SK-N-MC (cell line): ENCODE measurements at regions not wholly inside any gene's neighbourhood (a gene's known extent, or its start where the extent isn't known, plus 50 kb on each side); places are given as distances from the start of the nearest gene placed in this dataset.
"Not testable (repeated sequence)": the region's sequence is repeated elsewhere in the genome, so short reads cannot be mapped to it uniquely, and the experiment has no call there.

Source experiments
- DNase-seq: peaks from one replicate; pipeline ENCODE4 v3.0.0-alpha.2; 2011; ENCODE audit warnings: low read depth, low spot score
- H3K27ac ChIP-seq: fragments of 200-600 bp; sonication (generic); 2 replicates; pipeline ENCODE4 v1.5.1; 2016; ENCODE audit warnings: mixed run types
- H3K36me3 ChIP-seq: fragments of 200-600 bp; sonication (generic); 2 replicates; pipeline ENCODE4 v1.6.1; 2017; ENCODE audit warnings: antibody characterized with exemption, low read length, mixed read lengths; ENCODE audit not compliant: insufficient read depth
- H3K4me3 ChIP-seq: fragments of 200-600 bp; sonication (generic); 2 replicates; pipeline ENCODE4 v1.5.1; 2016
- H3K9ac ChIP-seq: fragments of 200-600 bp; sonication (generic); 2 replicates; pipeline ENCODE4 v1.8.0; 2017; ENCODE audit warnings: mixed run types, mixed read lengths; ENCODE audit not compliant: insufficient read length
- H3K9me3 ChIP-seq: fragments of 200-600 bp; sonication (generic); 2 replicates; pipeline ENCODE4 v1.6.1; 2017; ENCODE audit warnings: low read depth, mild to moderate bottlenecking, antibody characterized with exemption, low read length, moderate library complexity, mixed read lengths
- EZH2 ChIP-seq: fragments of 200-600 bp; sonication (generic); IDR thresholded peaks from one replicate; pipeline ENCODE4 v1.6.1; 2017; ENCODE audit warnings: antibody characterized with exemption
- FOXP2 ChIP-seq: optimal IDR thresholded peaks from 2 replicates; pipeline ENCODE3; 2011; ENCODE audit warnings: mild to moderate bottlenecking, moderate library complexity; ENCODE audit not compliant: insufficient read depth; ENCODE audit errors: extremely low read length, control extremely low read depth
- POLR2AphosphoS5 ChIP-seq: IDR thresholded peaks from 2 replicates; pipeline ENCODE4 v1.6.1; 2012; ENCODE audit warnings: mild to moderate bottlenecking, low read depth, low read length, borderline replicate concordance

- Histone ChIP-seq H3K9me3 (no peaks in the 10 kb centered on the region), H3K27ac (no peak overlapping the region), H3K9ac (no peak overlapping the region), H3K36me3 (no peaks in the 10 kb centered on the region), H3K4me3 (no peak overlapping the region)
- TF ChIP-seq POLR2AphosphoS5 (no peak), EZH2 (no peak), FOXP2 (no peak)
- no peak for DNase-seq
Measured at GRCh38 chrX:109190542-109190941, 291.3 kb downstream of the GUCY2F start.

GRCh38 chrX:109187473-109188168, 294.3 kb downstream of the GUCY2F start:
- H3K27ac ChIP-seq: no peak overlapping the region
- no peak overlapping the region for H3K9ac ChIP-seq
- no peak overlapping the region for H3K4me3 ChIP-seq
- H3K36me3 ChIP-seq: no peaks in the 10 kb centered on the region
- TF ChIP-seq EZH2 (no peak), FOXP2 (no peak), POLR2AphosphoS5 (no peak)
- DNase-seq: no peak
- H3K9me3 ChIP-seq: no peaks in the 10 kb centered on the region

GRCh38 chrX:109186939-109187338, 294.9 kb downstream of the GUCY2F start:
- no peaks in the 10 kb centered on the region for H3K36me3 ChIP-seq
- no peaks in the 10 kb centered on the region for H3K9me3 ChIP-seq
- DNase-seq: no peak
- no peak overlapping the region for H3K27ac ChIP-seq
- H3K9ac ChIP-seq: no peak overlapping the region
- TF ChIP-seq POLR2AphosphoS5: no peak
- TF ChIP-seq EZH2: no peak
- TF ChIP-seq FOXP2: no peak
- no peak overlapping the region for H3K4me3 ChIP-seq

- no peaks in the 10 kb centered on the region for H3K9me3 ChIP-seq
- H3K9ac ChIP-seq: no peak overlapping the region
- DNase-seq: no peak
- no peak overlapping the region for H3K4me3 ChIP-seq
- H3K27ac ChIP-seq: no peak overlapping the region
- TF ChIP-seq POLR2AphosphoS5 (no peak), FOXP2 (no peak)
- no peaks in the 10 kb centered on the region for H3K36me3 ChIP-seq
Measured at GRCh38 chrX:109184506-109185139, 297.3 kb downstream of the GUCY2F start.

GRCh38 chrX:109172091-109172602, 309.7 kb downstream of the GUCY2F start:
- Histone ChIP-seq H3K36me3 (no peaks in the 10 kb centered on the region), H3K9ac (no peak overlapping the region), H3K4me3 (no peak overlapping the region), H3K9me3 (no peaks in the 10 kb centered on the region), H3K27ac (no peak overlapping the region)
- DNase-seq: no peak
- TF ChIP-seq POLR2AphosphoS5: no peak
- TF ChIP-seq EZH2: no peak
- TF ChIP-seq FOXP2: no peak

GRCh38 chrX:109155161-109155560, 326.7 kb downstream of the GUCY2F start:
- TF ChIP-seq EZH2: no peak
- no peak for TF ChIP-seq POLR2AphosphoS5
- TF ChIP-seq FOXP2: no peak
- no peak for DNase-seq
- no peak overlapping the region for H3K4me3 ChIP-seq
- no peak overlapping the region for H3K27ac ChIP-seq
- no peaks in the 10 kb centered on the region for H3K9me3 ChIP-seq
- H3K9ac ChIP-seq: no peak overlapping the region
- no peaks in the 10 kb centered on the region for H3K36me3 ChIP-seq

- not testable (repeated sequence) for H3K9ac ChIP-seq, H3K27ac ChIP-seq, H3K9me3 ChIP-seq, H3K36me3 ChIP-seq, H3K4me3 ChIP-seq, DNase-seq
Measured at GRCh38 chrX:109144173-109144572, 337.7 kb downstream of the GUCY2F start.

- no peaks in the 10 kb centered on the region for H3K36me3 ChIP-seq
- no peak overlapping the region for H3K27ac ChIP-seq
Measured at GRCh38 chrX:109140463-109140862, 341.4 kb downstream of the GUCY2F start.

GRCh38 chrX:109134777-109135176, 347.1 kb downstream of the GUCY2F start:
- no peak overlapping the region for H3K27ac ChIP-seq
- TF ChIP-seq FOXP2 (no peak), POLR2AphosphoS5 (no peak), EZH2 (no peak)
- no peak overlapping the region for H3K9ac ChIP-seq
- H3K9me3 ChIP-seq: no peaks in the 10 kb centered on the region
- no peak overlapping the region for H3K4me3 ChIP-seq
- no peak for DNase-seq
- H3K36me3 ChIP-seq: no peaks in the 10 kb centered on the region

More at GRCh38 chrX:109140463-109140862, 341.4 kb downstream of the GUCY2F start:
- DNase-seq: no peak
- Histone ChIP-seq H3K9me3 (no peaks in the 10 kb centered on the region), H3K4me3 (no peak overlapping the region), H3K9ac (no peak overlapping the region)
- TF ChIP-seq EZH2 (no peak), FOXP2 (no peak), POLR2AphosphoS5 (no peak)
